NCI-H226 (cell line): ENCODE measurements at regions not wholly inside any gene's neighbourhood (a gene's known extent, or its start where the extent isn't known, plus 50 kb on each side); places are given as distances from the start of the nearest gene placed in this dataset.
A peak's percentile ranks its signal among the peaks of the same experiment; 100 is the strongest.
"Not testable (repeated sequence)": the region's sequence is repeated elsewhere in the genome, so short reads cannot be mapped to it uniquely, and the experiment has no call there.

Experiments used
- DNase-seq: peaks from one replicate; pipeline ENCODE4 v3.0.0-alpha.2; 2015

- DNase-seq: no peak
Measured at GRCh38 chr12:90828621-90829020, 126.4 kb downstream of the CCER1 start.

DNA sequence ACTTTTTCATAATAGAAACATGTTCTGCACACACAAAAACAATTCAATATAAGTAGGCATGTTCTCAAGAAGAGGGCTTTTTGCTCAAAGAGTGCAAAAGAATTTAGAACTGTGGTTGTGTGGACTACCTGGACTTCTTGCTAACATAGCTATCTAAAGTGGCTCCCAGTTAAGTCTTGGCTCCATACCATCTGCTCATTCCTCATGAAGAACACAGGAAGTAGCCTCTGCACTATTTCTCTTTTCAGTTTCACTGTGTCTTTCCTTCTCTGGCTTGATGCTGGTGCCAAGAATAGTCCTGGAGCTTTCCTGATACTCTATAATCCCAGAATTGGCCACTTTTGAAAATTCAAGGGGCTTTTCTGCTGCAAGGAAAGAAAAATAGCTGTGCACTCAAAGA is 127.4 kb downstream of the CCER1 start:
- no peak for DNase-seq

DNA sequence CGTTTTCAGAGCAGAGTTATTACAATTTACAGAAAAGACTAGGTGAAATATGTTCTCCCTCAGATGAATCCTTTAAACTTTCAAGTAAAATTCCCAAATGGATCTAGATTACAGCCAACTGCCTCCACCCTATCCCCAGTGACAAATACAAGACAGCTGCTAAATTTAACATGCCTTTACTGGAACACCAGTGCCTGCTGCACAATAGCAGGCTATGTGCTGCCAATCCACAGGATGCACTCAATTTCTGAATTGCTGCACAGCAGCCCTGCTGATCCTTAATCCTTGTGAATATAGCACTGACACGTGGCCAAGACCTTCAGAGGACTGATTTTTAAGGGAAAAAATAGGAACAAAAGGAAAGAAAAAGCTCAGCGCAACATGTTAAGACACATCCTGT is 128.9 kb downstream of the CCER1 start:
- no peak for DNase-seq

GRCh38 chr12:90823859-90824258 is 131.1 kb downstream of the CCER1 start:
- no peak for DNase-seq

GRCh38 chr12:90819709-90820108 is 135.3 kb downstream of the CCER1 start:
- DNase-seq: no peak

DNA sequence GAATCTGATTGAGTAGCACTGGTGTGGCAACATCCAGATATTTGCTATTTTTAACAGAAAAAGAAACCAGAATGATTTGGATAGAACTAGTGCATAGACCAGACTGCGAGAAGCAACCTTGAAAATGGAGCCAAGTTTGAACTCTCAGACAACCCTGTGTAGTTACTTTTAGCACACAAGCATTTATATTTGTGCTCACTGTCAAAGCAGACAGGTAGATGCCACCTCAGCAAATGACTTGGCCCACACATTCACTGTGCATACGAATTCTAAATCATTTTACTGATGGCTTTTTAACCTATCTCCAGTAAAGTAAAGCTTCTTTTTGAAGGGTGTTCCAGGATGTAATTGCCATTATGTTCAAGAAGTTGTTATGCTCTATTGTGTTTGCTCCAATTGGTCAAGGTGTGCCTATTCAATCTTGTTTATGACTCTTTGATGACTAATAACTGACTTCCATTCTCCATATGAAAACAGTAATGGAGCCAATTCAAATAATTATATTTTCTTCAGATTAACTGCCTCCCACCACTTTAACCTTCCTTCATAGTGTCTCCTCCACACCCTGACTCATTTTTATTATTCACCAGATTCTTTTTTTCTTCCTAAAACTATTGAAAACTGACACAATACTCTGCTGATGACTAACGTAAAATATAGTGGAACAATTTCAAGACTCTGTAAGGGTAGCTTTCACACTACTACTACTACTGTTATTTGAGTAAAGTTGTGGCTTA is 138.5 kb downstream of the CCER1 start:
- DNase-seq: peak; percentile 6

GRCh38 chr12:90809940-90810339 is 145.0 kb downstream of the CCER1 start:
- no peak for DNase-seq

- no peak for DNase-seq
Measured at GRCh38 chr12:90808568-90808967, 146.4 kb downstream of the CCER1 start.

DNA sequence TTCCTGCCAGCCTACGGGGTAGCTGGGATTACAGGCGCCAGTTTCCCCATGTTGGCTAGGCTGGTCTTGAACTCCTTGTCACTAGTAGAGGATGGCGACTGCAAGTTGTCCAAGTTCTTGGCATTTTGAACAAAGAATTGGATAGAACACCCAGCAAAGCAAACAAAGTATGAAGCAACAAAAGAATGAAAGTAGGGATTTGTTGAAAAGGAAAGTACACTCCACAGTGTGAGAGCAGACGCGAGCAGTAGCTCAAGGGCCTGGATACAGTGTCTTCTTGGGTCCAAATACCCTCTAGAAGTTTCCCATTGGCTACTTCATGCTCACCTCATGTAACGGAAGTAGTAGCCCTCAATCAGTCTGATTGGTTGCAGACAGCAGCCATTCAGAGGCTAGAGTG is 152.2 kb downstream of the CCER1 start:
- DNase-seq: no peak

GRCh38 chr12:90801776-90802175 is 153.2 kb downstream of the CCER1 start:
- peak; percentile 39 for DNase-seq

- no peak for DNase-seq
Measured at GRCh38 chr12:90794212-90794611, 160.8 kb downstream of the CCER1 start.

DNA sequence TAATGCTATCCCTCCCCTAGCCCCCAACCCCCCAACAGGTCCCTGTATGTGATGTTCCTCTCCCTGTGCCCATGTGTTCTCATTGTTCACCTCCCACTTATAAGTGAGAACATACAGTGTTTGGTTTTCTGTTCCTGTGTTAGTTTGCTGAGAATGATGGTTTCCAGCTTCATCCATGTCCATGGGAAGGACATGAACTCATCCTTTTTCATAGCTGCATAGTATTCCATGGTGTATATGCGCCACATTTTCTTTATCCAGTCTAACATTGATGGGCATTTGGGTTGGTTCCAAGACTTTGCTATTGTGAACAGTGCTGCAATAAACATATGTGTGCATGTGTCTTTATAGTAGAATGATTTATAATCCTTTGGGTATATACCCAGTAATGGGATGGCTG is 162.3 kb downstream of the CCER1 start:
- not testable (repeated sequence) for DNase-seq

DNA sequence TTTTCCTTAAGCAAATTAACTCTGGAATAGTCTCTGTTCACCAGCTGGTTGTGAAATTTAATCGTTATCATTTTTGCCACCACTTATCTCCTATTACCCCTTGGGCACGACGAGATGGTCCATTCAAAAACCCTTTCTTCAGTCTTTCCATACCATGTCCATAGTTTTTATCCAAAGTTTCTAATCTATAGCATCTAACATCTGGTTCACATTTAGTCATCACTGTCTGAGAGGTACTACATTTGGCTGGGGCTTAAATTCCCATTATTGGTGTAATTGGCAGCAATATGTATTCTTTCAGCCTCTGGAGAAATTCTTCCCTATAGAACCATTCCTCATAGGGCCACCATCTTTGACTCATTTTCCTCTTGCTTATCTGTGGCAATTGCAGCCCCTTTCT is 163.5 kb downstream of the CCER1 start:
- DNase-seq: no peak

DNA sequence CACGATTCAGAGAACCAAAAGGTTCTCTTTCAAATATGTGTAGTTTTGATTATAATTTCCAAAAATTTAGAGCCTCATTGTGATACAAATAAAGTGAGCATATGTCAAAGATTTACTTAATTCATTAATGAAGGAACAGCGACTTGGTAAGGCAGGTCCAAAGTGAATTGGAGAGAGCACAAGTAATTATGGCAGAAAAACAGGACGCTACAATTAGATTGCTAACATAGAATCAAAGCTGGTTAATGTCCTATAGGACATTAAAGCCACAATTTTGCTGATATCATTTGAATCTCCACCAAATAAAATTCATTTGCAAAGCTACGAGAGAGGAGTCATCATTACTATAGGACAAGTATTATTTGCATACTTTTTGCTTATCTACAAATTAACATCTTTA is 164.2 kb downstream of the CCER1 start:
- no peak for DNase-seq

DNA sequence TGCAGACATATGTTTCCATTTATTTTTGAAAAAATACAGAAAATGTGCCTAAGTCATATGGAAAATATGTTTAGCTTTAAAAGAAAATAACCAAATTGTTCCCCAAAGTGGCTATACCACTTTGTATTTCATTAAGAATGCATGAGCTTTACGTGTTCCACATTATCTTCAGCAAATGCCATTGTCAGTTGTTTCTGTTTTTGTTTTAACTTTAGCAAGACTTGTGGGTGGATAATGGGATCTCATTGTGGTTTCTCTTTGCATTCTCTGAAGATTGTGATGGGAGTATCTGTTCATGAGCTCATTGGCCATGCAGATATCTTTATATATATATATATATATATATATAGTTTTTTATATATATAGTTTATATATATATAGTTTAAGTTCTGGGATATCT is 181.5 kb downstream of the CCER1 start:
- no peak for DNase-seq

DNA sequence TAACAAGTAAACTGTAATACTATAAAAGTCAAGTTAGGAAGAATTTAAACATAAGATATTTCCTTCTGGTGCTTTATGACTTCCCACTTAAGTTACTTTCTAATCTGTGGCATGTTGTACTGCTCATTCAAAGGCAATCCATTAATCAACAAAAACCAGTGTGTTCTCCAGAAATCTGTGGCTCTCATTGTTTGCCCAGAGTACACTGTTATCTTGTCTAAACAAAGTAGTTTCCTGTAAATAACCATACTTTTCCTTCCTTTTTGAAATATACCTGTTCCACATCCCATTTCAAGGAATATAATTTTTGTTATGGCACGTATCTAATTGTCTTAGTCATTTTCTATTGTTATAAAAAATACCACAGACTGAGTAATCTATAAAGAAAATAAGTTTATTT is 184.1 kb downstream of the CCER1 start:
- no peak for DNase-seq

- DNase-seq: no peak
Measured at GRCh38 chr12:90757957-90758356, 197.0 kb downstream of the CCER1 start.

DNA sequence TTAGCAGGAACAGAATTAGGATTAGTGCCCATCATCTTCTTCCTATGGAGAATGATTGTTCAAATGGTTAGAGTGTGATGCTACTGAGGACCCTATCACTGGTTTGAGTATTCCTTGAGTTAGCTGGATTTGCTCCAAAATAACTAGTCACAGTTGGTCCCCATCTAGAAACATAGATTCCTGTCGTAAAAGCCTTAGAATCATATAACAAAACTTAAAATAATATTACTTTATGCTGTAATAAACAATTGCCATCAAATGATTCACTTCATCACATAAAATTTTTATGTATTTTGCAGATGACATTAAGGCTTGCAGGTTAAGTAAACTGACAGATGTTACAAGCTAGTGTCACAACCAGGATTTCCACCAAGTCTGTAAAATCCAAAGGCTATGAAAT is 209.8 kb downstream of the CCER1 start:
- DNase-seq: no peak

- no peak for DNase-seq
Measured at GRCh38 chr12:90741611-90742010, 213.4 kb downstream of the CCER1 start.

DNA sequence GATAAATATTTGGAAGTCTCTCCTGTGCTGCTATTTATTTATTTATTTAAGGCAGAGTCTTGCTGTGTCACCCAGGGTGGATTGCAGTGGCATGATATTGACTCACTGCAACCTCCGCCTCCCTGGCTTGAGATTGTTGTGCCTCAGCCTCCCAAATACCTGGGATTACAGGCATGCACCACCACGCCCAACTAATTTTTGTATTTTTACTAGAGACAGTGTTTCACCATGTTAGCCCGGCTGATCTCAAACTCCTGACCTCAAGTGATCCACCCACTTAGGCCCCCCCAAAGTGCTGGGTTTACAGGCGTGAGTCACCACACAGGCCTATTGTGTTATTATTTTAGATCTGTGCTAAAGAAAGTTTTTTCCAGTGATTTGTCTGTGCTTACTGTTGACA is 225.2 kb downstream of the CCER1 start:
- DNase-seq: no peak

GRCh38 chr12:90712671-90713070 is 242.3 kb downstream of the CCER1 start:
- DNase-seq: no peak

- no peak for DNase-seq
Measured at GRCh38 chr12:90710711-90711110, 244.3 kb downstream of the CCER1 start.

DNA sequence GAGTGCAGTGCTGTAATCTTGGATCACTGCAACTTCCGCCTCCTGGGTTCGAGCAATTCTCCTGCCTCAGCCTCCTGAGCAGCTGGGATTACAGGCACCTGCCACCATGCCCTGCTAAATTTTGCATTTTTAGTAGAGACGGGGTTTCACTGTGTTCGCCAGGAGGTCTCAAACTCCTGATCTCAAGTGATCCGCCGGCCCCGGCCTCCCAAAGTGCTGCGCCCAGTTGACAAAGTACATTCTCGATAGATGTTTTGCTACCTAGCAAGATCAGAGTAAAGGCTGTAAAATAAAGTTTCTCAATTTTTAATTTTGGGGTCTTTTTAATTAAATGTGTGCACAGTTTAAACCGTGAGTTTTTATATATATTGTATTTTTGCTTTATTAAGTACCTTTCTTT is 248.9 kb downstream of the CCER1 start:
- DNase-seq: no peak

GRCh38 chr12:90695415-90695814 is 259.6 kb downstream of the CCER1 start:
- no peak for DNase-seq

- no peak for DNase-seq
Measured at GRCh38 chr12:90690120-90690519, 264.9 kb downstream of the CCER1 start.
